Kidney (tissue), 13 donors: ENCODE measurements at regions not wholly inside any gene's neighbourhood (a gene's known extent, or its start where the extent isn't known, plus 50 kb on each side); places are given as distances from the start of the nearest gene placed in this dataset.

Experiments
- DNase-seq, 5 donors: peaks; one replicate each; pipeline ENCODE4 v3.0.0-alpha.2; 2013 to 2020
- FAIRE-seq: peaks from 2 replicates; lab custom pipeline; 2012; peaks lifted over from hg19 to GRCh38; lab: Jason Lieb, UNC
- H3K27ac ChIP-seq, 2 donors: one replicate each; pipeline ENCODE4 v1.7.0; 2013; ENCODE audit warnings: low read depth in 2 of 2, low read length in 2 of 2, inconsistent platforms in 1 of 2
- H3K27me3 ChIP-seq: one replicate; pipeline ENCODE4 v1.7.1; 2013; ENCODE audit warnings: low read length, inconsistent platforms; ENCODE audit not compliant: control insufficient read depth, insufficient read depth
- H3K36me3 ChIP-seq, 3 donors: one replicate each; pipeline versions ENCODE4 v1.7.0 to v1.7.1; 2013; ENCODE audit warnings: low read length in 3 of 3, control low read depth in 1 of 3, inconsistent platforms in 1 of 3; ENCODE audit not compliant: insufficient read depth in 3 of 3, control insufficient read depth in 2 of 3
- H3K4me1 ChIP-seq, 3 donors: one replicate each; pipeline versions ENCODE4 v1.7.0 to v1.7.1; 2013; ENCODE audit warnings: low read length in 3 of 3, inconsistent platforms in 1 of 3, low read depth in 1 of 3; ENCODE audit not compliant: control insufficient read depth in 2 of 3, insufficient read depth in 2 of 3
- H3K4me3 ChIP-seq, 3 donors: one replicate each; pipeline versions ENCODE4 v1.7.0 to v1.8.1; 2013; ENCODE audit warnings: low read length in 3 of 3, control low read depth in 1 of 3, inconsistent platforms in 1 of 3
- H3K9ac ChIP-seq, 3 donors: one replicate each; pipeline versions ENCODE4 v1.7.0 to v1.7.1; 2013; ENCODE audit warnings: low read length in 3 of 3, control low read depth in 1 of 3, inconsistent platforms in 1 of 3
- H3K9me3 ChIP-seq, 3 donors: one replicate each; pipeline versions ENCODE4 v1.7.0 to v1.7.1; 2013; ENCODE audit warnings: low read length in 3 of 3, control low read depth in 1 of 3, inconsistent platforms in 1 of 3; ENCODE audit not compliant: control insufficient read depth in 2 of 3, insufficient read depth in 1 of 3
- intact Hi-C: fragments of 100-400 bp; cut with DNase I; formaldehyde crosslinking; loops from one replicate; pipeline ENCODE4 v1.11.1; 2022
- TF ChIP-seq, protein P1 (sequence below): IDR thresholded peaks from 3 replicates; pipeline ENCODE4 v1.5.1; 2012; ENCODE audit warnings: mild to moderate bottlenecking, moderate library complexity, borderline replicate concordance; ENCODE audit not compliant: insufficient read depth; ENCODE audit errors: extremely low read depth
- donor health status: control.
- donor health status: control.
- donor health status: control.
- donor health status: control.
- donor health status: control.
- donor health status: DM: yes; HTN: yes; CAD: no.
- donor health status: Normal renal cell carcinoma (clear cell type).

DNA sequence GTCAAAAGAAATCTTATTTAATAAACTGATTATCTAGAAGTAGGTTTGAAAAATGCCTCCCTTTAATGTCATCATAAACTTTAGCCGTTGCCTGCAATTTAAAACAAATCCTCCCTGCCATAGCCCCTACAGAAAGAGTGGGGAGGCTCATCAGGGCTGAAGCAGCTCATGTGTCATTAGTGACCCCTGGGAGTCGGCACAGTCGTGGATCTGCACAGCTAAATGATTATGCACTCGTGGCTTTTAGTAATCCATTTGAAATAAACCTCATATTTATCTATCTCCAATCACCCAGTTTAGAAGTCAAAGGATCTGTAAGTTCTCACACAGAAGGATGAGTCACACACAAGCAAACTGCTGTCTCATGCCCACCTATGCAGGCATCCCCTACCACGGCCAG lies 277.3 kb downstream of the SS18 start:
- FAIRE-seq, result no peak
- Histone ChIP-seq H3K9me3 (no peaks in the 10 kb centered on the region), H3K9ac (no peak overlapping the region), H3K4me1 (no peaks in the 10 kb centered on the region), H3K27me3 (no peaks in the 10 kb centered on the region), H3K4me3 (no peak overlapping the region), H3K27ac (no peak overlapping the region), H3K36me3 (no peaks in the 10 kb centered on the region)
- intact Hi-C loops, result no loop called here
- TF ChIP-seq, protein P1, sequence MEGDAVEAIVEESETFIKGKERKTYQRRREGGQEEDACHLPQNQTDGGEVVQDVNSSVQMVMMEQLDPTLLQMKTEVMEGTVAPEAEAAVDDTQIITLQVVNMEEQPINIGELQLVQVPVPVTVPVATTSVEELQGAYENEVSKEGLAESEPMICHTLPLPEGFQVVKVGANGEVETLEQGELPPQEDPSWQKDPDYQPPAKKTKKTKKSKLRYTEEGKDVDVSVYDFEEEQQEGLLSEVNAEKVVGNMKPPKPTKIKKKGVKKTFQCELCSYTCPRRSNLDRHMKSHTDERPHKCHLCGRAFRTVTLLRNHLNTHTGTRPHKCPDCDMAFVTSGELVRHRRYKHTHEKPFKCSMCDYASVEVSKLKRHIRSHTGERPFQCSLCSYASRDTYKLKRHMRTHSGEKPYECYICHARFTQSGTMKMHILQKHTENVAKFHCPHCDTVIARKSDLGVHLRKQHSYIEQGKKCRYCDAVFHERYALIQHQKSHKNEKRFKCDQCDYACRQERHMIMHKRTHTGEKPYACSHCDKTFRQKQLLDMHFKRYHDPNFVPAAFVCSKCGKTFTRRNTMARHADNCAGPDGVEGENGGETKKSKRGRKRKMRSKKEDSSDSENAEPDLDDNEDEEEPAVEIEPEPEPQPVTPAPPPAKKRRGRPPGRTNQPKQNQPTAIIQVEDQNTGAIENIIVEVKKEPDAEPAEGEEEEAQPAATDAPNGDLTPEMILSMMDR, result no peak
- no peak for DNase-seq

DNA sequence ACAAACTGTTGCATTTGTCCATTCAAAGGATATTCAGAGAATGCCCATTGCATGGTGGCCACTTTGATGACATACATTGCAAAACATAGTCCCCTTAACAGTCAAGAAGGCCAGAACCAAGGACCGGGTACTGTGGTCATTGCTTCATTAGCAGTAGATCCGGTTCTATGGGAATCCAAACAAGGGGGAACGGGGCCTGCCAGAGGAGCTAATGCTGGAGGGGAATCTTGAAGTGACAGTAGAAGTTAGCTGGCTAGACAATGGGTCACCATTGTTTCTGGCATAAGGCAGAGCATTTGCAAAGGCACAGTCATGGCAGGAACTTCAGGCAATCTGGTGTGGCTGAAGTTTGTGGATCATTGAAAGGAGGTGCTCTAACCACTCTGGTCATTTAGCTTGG lies 279.7 kb downstream of the SS18 start:
- Histone ChIP-seq H3K36me3 (no peaks in the 10 kb centered on the region), H3K9me3 (no peaks in the 10 kb centered on the region), H3K4me1 (no peaks in the 10 kb centered on the region), H3K4me3 (no peak overlapping the region), H3K27me3 (no peaks in the 10 kb centered on the region), H3K27ac (no peak overlapping the region), H3K9ac (no peak overlapping the region)
- FAIRE-seq (no peak), DNase-seq (no peak)
- intact Hi-C loops, result no loop called here
- TF ChIP-seq, protein P1, result no peak

DNA sequence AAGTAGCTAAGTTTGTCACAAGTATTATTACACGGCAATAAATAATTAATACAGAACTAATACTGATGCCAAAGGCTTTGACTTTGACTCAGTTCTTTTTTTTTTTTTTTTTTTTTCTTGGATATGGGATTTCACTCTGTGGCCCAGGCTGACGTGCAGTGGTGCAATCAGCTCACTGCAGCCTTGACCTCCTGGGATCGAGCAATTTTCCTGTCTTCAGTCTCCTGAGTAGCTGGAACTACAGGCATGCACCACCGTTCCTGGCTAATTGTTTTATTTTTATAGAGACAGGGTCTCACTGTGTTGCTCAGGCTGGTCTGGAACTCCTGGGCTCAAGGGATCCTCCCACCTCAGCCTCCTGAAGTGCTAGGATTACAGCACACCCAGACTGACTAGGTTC lies 284.5 kb downstream of the SS18 start:
- no peak overlapping the region for H3K27ac ChIP-seq
- no peaks in the 10 kb centered on the region for H3K36me3 ChIP-seq
- no peak for DNase-seq
- H3K4me3 ChIP-seq, result no peak overlapping the region
- no peaks in the 10 kb centered on the region for H3K4me1 ChIP-seq
- TF ChIP-seq, protein P1, result no peak
- H3K9ac ChIP-seq, result no peak overlapping the region
- no peaks in the 10 kb centered on the region for H3K27me3 ChIP-seq
- no peaks in the 10 kb centered on the region for H3K9me3 ChIP-seq
- intact Hi-C loops, result no loop called here
- no peak for FAIRE-seq

DNA sequence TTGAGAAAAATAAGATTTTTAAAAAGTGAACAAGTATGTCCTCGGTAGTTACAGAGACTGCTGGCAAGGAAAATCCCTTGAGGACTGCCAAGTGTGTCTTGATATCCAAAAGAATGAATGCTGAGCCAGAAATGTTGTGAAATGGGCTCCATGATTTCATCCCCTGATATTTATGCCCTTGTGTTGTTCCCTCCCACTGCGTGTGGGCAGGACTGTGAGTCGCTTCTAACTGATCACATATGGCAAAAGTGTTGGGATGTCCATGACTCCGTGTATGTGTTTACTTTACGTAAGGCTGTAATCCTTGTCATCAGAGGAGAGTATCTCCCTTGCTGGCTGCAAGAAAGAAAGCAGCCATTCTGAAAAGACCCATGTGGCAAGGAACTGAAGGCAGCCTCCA lies 285.1 kb downstream of the SS18 start:
- Histone ChIP-seq H3K36me3 (no peaks in the 10 kb centered on the region), H3K9me3 (no peaks in the 10 kb centered on the region), H3K27ac (no peak overlapping the region), H3K27me3 (no peaks in the 10 kb centered on the region), H3K4me3 (no peak overlapping the region), H3K4me1 (no peaks in the 10 kb centered on the region), H3K9ac (no peak overlapping the region)
- intact Hi-C loops, result no loop called here
- no peak for DNase-seq
- no peak for FAIRE-seq
- TF ChIP-seq, protein P1, result no peak
